ENCODE measurements at regions not wholly inside any gene's neighbourhood (a gene's known extent, or its start where the extent isn't known, plus 50 kb on each side); places are given as distances from the start of the nearest gene placed in this dataset.

GRCh38 chr16:72399811-72400210 is 227.9 kb upstream of the PMFBP1 start:
- DNase-seq: no peak

- DNase-seq: no peak
These were observed 225.9 kb upstream of the PMFBP1 start for GRCh38 chr16:72397876-72398275.

- no peak for DNase-seq
These were observed 222.6 kb upstream of the PMFBP1 start for GRCh38 chr16:72394526-72394925.

- DNase-seq: no peak
These were observed 217.8 kb upstream of the PMFBP1 start for GRCh38 chr16:72389791-72390190.

GRCh38 chr16:72388007-72388406 is 216.1 kb upstream of the PMFBP1 start:
- DNase-seq: no peak

- no peak for DNase-seq
These were observed 212.7 kb upstream of the PMFBP1 start for GRCh38 chr16:72384651-72385050.

GRCh38 chr16:72380283-72380682 is 208.3 kb upstream of the PMFBP1 start:
- DNase-seq: no peak

GRCh38 chr16:72373201-72373600 is 201.2 kb upstream of the PMFBP1 start:
- no peak for DNase-seq

GRCh38 chr16:72372087-72373045 is 200.4 kb upstream of the PMFBP1 start:
- no peak for DNase-seq

GRCh38 chr16:72371307-72372086 is 199.5 kb upstream of the PMFBP1 start:
- no peak for DNase-seq

GRCh38 chr16:72369274-72369673 is 197.3 kb upstream of the PMFBP1 start:
- no peak for DNase-seq

- DNase-seq: no peak
These were observed 195.9 kb upstream of the PMFBP1 start for GRCh38 chr16:72367851-72368250.

GRCh38 chr16:72362973-72363372 is 191.0 kb upstream of the PMFBP1 start:
- DNase-seq: no peak

- no peak for DNase-seq
These were observed 190.5 kb upstream of the PMFBP1 start for GRCh38 chr16:72362476-72362875.

- DNase-seq: no peak
These were observed 186.0 kb upstream of the PMFBP1 start for GRCh38 chr16:72357910-72358309.

- no peak for DNase-seq
These were observed 183.6 kb upstream of the PMFBP1 start for GRCh38 chr16:72355561-72355960.

GRCh38 chr16:72349719-72350118 is 177.8 kb upstream of the PMFBP1 start:
- DNase-seq: no peak

GRCh38 chr16:72332926-72333325 is 161.0 kb upstream of the PMFBP1 start:
- no peak for DNase-seq

GRCh38 chr16:72324578-72324977 is 152.6 kb upstream of the PMFBP1 start:
- no peak for DNase-seq

- DNase-seq: no peak
These were observed 145.5 kb upstream of the PMFBP1 start for GRCh38 chr16:72317446-72317845.

- DNase-seq: no peak
These were observed 141.9 kb upstream of the PMFBP1 start for GRCh38 chr16:72313903-72314302.

- DNase-seq: no peak
These were observed 140.9 kb upstream of the PMFBP1 start for GRCh38 chr16:72312828-72313227.

GRCh38 chr16:72311426-72311825 is 139.5 kb upstream of the PMFBP1 start:
- DNase-seq: no peak

GRCh38 chr16:72309001-72309400 is 137.0 kb upstream of the PMFBP1 start:
- DNase-seq: no peak

Data from GDM1 (cell line).